HTR-8/SVneo (cell line): ENCODE measurements at regions not wholly inside any gene's neighbourhood (a gene's known extent, or its start where the extent isn't known, plus 50 kb on each side); places are given as distances from the start of the nearest gene placed in this dataset.
"Not testable (repeated sequence)": the region's sequence is repeated elsewhere in the genome, so short reads cannot be mapped to it uniquely, and the experiment has no call there.

ENCODE experiments used
- DNase-seq: peaks from one replicate; pipeline ENCODE4 v3.0.0; 2011; ENCODE audit warnings: low spot score, mixed read lengths; ENCODE audit not compliant: insufficient read length
- FAIRE-seq: peaks from 2 replicates; lab custom pipeline; 2011; peaks lifted over from hg19 to GRCh38; lab: Jason Lieb, UNC

GRCh38 chr5:143641549-143642355, 170.2 kb upstream of the HMHB1 start:
- FAIRE-seq (no peak), DNase-seq (peak; percentile 30)

- peak; percentile 9 for FAIRE-seq
- DNase-seq: no peak
Observed at GRCh38 chr5:143638654-143639053, 173.3 kb upstream of the HMHB1 start.

DNA sequence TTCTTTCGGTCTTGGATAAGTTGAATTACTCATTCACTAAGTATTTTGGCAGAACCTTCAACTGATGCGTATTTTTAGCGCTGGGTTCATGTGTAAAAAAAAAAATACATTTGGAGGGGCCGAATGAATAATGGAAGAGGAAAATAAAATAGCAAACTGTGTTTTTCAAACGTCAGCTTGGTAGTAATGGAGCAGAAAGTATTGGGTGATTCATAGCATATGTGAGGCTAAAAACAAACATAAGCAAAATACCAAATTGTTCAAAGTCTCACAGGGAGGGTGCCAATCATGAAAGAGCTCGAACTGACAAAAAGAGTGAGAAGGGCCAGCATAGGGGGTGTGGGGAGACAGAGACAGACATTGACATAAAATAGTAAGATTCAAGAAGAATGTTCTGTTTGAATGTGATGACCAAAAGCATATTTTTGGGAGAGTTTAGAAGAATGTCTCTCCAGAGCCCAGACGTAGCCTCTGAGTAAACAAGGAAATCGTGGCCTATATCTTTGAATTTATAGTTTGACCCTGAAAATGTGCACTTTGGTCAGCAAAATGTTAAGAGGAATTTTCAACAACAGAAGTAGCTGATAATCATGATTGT, 174.9 kb upstream of the HMHB1 start:
- no peak for FAIRE-seq
- no peak for DNase-seq

DNA sequence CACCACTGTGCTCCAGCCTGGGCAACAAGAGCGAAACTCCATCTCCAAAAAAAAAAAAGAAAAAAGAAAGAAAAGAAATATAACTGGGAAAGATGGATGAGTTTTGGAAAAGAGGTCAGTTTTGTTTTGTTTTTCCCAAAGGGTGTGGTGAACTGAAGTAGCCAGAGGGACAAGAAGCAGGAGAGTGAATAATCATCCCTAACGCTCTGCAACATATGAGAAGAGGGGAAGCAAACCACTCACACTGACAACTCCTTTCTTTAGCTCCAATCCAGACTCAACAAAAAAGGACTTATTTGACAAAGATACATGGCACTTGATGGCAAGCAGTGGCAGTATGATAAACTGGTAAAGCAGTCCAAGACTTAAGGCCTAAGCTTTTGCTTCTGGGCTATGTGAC, 176.1 kb upstream of the HMHB1 start:
- FAIRE-seq (no peak), DNase-seq (no peak)

DNA sequence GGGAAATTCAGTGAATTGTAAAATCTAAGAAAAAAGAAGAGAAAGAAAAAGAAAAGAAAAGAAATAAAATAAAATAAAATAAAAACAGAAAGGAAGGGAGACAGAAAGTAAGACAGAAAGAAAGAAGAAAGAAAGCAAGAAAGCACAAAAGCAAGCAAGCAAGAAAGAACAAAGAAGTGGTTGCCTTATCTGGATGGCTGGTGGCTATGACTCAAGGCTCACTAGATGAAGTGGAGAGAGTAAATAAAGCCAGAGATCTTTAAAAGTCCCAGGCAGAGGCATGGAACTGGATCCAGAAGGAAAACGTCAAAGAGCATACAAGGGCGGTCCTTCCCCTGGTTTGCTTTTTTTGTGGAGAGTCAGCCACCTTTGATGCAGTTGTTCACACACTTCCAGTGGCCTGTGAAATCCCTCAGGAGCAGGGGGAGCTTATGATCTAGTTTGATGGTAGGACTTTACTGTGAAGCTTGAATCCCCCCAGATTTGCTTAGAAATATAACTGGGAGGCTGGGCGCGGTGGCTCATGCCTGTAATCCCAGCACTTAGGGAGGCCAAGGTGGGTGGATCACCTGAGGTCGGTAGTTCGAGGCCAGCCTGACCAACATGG, 176.7 kb upstream of the HMHB1 start:
- DNase-seq: no peak
- FAIRE-seq: no peak

- DNase-seq (no peak), FAIRE-seq (no peak)
Observed at GRCh38 chr5:143634689-143635088, 177.3 kb upstream of the HMHB1 start.

GRCh38 chr5:143629871-143630659, 181.9 kb upstream of the HMHB1 start:
- DNase-seq (no peak), FAIRE-seq (no peak)

GRCh38 chr5:143625048-143625447, 186.9 kb upstream of the HMHB1 start:
- FAIRE-seq: not testable (repeated sequence)

GRCh38 chr5:143624465-143624864, 187.5 kb upstream of the HMHB1 start:
- no peak for FAIRE-seq
- DNase-seq: no peak

More at GRCh38 chr5:143625048-143625447, 186.9 kb upstream of the HMHB1 start:
- not testable (repeated sequence) for DNase-seq

GRCh38 chr5:143619040-143619439, 192.9 kb upstream of the HMHB1 start:
- DNase-seq: no peak
- no peak for FAIRE-seq

GRCh38 chr5:143618141-143618540, 193.8 kb upstream of the HMHB1 start:
- FAIRE-seq: no peak

GRCh38 chr5:143614831-143615230, 197.1 kb upstream of the HMHB1 start:
- DNase-seq: no peak
- no peak for FAIRE-seq

More at GRCh38 chr5:143618141-143618540, 193.8 kb upstream of the HMHB1 start:
- DNase-seq: no peak

GRCh38 chr5:143613329-143613728, 198.6 kb upstream of the HMHB1 start:
- DNase-seq (no peak), FAIRE-seq (no peak)

DNA sequence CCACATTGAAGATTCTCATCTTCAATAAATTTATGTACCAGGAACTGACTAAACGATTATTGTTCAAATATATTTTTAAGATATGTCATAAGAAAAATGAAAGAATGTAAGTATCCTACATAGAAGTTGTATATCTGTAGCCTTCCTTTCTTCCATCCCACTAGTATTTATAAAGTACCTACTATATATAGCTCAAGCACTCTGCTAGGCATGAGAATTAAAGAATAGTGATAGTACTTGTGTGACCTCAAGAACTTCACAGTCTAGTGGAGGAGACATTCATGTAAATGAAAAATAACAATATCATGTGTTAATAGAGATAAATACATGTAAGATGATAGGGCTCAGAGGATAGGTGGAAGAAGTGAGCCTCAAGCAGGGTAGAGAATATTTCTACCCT, 201.0 kb upstream of the HMHB1 start:
- no peak for DNase-seq
- FAIRE-seq: no peak

- FAIRE-seq (no peak), DNase-seq (no peak)
Observed at GRCh38 chr5:143606043-143606752, 202.7 kb upstream of the NR3C1 start.

DNA sequence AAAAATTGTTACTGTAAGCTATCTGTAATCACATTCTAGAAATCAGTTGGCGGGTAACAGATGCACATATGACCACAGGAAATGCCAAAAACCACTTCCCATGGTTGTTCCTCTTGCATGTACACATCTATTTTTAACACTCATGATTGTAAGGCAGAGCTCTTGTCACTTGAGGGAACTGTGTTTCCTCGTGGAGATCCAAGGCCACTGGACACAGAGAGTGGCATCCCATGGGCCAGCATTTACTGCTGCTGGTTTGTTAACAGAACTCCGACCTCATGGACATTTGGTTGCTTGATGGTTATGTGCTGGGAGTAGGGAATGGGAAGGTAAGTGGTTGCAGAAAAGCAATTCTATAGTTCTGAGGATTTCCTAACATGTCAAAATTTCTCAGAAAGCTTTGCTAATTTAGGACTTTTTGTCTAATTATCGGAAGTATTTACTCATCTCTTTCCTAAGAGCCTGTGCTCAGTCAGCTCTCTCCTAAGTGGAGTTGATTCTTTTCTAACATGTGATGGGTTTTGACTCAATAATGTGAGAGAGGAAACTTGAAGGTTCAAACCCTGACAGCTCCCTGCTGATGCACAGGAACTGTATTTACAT, 202.0 kb upstream of the NR3C1 start:
- no peak for FAIRE-seq
- DNase-seq: no peak

DNA sequence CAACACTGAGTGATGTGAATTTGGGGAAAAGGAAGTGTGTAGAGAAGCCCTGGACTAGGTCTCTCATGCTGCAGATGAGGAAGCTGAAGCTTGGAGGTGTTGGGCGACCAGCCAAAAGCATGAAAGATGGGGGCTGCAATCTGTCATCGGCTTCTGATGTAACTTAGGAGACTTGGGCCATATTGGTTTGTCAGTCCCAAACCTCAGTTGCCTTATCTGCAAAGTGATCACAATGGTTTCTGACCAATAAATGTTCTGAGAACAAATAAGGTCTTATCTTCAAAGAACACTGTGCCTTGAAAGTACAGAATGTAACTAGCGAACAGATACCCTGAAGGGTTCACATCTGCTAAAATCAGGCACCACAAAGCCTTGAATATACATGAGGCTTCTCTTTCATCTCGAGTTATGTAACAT, 198.4 kb upstream of the NR3C1 start:
- FAIRE-seq: no peak

GRCh38 chr5:143601357-143601756, 197.9 kb upstream of the NR3C1 start:
- FAIRE-seq (no peak), DNase-seq (no peak)

More for the DNA sequence above, 198.4 kb upstream of the NR3C1 start:
- no peak for DNase-seq

DNA sequence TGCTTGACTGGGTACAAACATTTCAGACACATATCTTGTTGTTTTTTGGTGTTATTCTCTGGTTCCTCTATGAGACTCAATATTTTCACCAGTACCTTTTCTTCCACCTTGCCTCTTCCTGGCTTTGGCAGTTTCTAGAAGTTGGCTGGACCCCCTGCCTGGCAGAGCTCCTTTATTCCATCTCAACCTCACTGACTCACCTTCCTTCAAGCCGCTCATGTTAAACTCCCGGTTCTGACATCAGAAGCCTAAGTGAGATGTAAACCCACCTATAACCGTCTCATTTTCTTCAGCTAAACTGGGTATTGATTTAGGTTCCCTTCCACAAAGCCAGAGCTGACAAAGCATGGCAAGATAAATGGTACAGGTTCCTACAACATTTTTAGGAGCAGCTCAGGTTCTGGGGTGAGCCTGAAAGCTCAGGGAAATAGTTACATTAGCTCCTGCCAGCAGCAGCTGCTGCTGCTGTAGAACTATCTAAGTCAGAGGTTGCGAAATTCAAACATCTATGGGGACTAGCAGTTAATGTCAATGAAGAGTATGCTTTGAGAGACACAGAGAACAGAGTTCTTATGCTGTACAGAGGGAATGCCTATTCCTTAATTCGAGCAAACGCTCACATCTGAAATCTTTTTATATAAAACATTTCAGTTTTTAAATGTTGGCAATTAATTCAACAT, 197.1 kb upstream of the NR3C1 start:
- DNase-seq: no peak
- FAIRE-seq: no peak
